AG04449 (cell line): ENCODE measurements at regions not wholly inside any gene's neighbourhood (a gene's known extent, or its start where the extent isn't known, plus 50 kb on each side); places are given as distances from the start of the nearest gene placed in this dataset.

Source experiments
- CTCF ChIA-PET: fragments of 350-600 bp; formaldehyde crosslinking; extraction: SDS; loops from one replicate; lab custom pipeline; 2021; ENCODE audit warnings: antibody characterized with exemption; lab: Yijun Ruan, JAX
- POLR2A ChIA-PET: fragments of 400-600, 350-600 bp; formaldehyde crosslinking; extraction: SDS; loops from one replicate; lab custom pipeline; 2020; ENCODE audit warnings: antibody characterized with exemption, inconsistent platforms; lab: Yijun Ruan, JAX
- DNase-seq: peaks from one replicate; pipeline ENCODE4 v3.0.0-alpha.2; 2010; ENCODE audit warnings: low read depth, low spot score
- H3K4me3 ChIP-seq: 2 replicates; pipeline ENCODE4 v1.5.1; 2011; ENCODE audit warnings: low read depth, mild to moderate bottlenecking, control low read depth, low read length
- TF ChIP-seq, protein P1 (sequence below): IDR thresholded peaks from one replicate; pipeline ENCODE4 v1.5.1; 2011; ENCODE audit warnings: mild to moderate bottlenecking, moderate library complexity, low read length, control low read depth, inconsistent platforms; ENCODE audit not compliant: insufficient read depth; ENCODE audit errors: missing control alignments

DNA sequence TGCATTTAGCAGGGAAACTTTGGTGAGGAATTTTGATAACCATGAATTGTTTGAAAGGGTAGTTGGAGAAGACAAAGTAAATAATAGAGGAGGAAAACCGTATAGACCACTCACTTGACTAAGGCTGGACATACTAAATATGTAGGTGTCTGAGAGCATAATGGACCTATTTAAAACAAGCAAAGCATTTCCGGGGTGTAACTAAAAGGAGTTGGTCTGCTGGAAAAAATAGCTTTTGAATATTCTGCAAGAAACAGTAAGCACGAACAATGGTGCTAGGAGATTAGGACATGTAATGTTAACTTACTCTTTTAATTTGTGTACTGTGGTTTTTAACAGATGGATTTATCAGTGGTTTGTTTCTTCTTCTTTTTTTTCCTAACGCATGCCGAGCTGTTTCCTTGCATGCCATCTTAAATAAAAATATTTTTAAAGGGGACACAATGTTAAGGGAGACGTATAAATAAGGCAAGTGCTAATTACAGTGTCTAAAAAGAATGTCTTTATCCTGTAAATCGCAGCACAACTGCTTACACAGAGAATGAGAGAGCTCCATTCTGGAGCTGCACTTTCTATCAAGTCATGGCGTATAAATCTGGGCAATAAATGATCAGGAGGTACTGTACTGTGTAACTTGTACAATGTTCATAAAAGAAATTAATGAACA, 492.1 kb downstream of the LMO4 start:
- no peak overlapping the region for H3K4me3 ChIP-seq
- no peak for DNase-seq
- CTCF ChIA-PET, result interaction anchor here (1.4 to 2.8 kb wide), 2 partner anchors 11 to 12 kb away, joined by 3 to 6 read pairs; no protein-coding TSS in a partner anchor
- POLR2A ChIA-PET, result no interaction called here
- TF ChIP-seq, protein P1, sequence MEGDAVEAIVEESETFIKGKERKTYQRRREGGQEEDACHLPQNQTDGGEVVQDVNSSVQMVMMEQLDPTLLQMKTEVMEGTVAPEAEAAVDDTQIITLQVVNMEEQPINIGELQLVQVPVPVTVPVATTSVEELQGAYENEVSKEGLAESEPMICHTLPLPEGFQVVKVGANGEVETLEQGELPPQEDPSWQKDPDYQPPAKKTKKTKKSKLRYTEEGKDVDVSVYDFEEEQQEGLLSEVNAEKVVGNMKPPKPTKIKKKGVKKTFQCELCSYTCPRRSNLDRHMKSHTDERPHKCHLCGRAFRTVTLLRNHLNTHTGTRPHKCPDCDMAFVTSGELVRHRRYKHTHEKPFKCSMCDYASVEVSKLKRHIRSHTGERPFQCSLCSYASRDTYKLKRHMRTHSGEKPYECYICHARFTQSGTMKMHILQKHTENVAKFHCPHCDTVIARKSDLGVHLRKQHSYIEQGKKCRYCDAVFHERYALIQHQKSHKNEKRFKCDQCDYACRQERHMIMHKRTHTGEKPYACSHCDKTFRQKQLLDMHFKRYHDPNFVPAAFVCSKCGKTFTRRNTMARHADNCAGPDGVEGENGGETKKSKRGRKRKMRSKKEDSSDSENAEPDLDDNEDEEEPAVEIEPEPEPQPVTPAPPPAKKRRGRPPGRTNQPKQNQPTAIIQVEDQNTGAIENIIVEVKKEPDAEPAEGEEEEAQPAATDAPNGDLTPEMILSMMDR, result no peak

DNA sequence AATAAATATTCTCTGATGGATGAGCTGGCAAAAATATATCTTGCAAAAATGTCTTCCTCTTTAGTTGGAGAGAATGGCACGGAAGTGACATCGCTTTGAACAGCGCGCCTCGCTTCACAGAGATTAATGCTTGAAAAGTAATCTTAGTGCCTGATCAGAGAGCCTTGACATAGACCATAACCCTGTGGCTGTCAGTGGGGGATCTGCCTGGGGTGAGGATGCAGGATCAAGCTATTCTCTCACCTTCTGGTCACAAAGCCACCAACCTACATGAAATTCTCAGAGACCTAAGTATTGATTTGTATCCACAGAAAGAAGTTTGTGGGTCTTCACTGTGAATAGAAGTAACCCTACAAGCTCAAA, 492.6 kb downstream of the LMO4 start:
- no peak overlapping the region for H3K4me3 ChIP-seq
- ChIA-PET POLR2A (no interaction called here), CTCF (interaction anchor here (1.4 kb wide), 1 partner anchor 12 kb away, joined by 3 read pairs; no protein-coding TSS in a partner anchor)
- no peak for DNase-seq
- TF ChIP-seq, protein P1, result no peak

DNA sequence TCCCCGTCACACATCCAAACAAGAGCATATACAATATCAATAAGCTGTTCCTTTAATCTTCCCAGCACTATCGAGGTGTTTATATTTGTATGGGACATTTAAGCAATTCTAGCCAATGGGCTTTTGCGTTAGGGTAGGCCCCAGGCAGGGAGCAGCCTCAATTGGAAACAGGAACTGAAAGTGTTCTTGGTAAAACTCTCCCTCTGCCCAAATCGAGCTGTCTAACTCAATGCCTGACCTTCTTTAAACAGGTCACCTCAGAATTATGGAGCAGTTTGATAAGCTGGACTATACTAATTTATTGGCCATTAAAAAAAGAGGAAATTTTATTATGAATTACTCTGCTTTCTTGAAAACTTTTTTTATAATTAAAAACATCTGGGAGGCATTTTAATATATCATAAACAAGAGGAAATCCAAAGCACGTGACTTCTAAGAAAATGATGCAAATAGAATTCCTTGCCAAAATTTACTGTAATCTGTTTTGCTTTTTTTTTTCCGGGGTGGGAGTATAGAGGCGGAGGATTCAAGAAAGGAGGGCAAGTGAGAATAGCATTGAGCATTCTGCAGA, 498.1 kb downstream of the LMO4 start:
- CTCF ChIA-PET, result no interaction called here
- no peak for DNase-seq
- TF ChIP-seq, protein P1, result no peak
- POLR2A ChIA-PET, result no interaction called here
- no peak overlapping the region for H3K4me3 ChIP-seq

DNA sequence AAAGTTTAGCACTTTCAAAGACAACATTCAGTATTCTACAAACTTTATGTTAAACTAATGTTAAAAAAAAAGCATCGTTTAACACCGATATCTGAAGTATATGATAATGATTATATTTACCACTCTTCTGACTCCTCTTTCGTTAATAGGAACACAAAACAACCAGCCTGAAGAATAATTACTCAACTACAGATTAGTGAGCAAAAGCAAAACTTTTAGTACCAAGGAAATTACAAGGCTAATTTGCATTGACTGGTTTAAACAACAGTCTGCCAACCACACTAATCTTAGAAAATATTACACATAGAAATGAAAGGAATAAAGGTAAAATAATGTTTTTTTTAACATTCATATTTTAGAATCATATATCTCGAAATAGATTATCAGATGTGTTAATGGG, 500.7 kb downstream of the LMO4 start:
- no peak for DNase-seq
- TF ChIP-seq, protein P1, result no peak
- POLR2A ChIA-PET, result no interaction called here
- no peak overlapping the region for H3K4me3 ChIP-seq
- CTCF ChIA-PET, result interaction anchor here (0.5 kb wide), 1 partner anchor 35 kb away, joined by 3 read pairs; no protein-coding TSS in a partner anchor

DNA sequence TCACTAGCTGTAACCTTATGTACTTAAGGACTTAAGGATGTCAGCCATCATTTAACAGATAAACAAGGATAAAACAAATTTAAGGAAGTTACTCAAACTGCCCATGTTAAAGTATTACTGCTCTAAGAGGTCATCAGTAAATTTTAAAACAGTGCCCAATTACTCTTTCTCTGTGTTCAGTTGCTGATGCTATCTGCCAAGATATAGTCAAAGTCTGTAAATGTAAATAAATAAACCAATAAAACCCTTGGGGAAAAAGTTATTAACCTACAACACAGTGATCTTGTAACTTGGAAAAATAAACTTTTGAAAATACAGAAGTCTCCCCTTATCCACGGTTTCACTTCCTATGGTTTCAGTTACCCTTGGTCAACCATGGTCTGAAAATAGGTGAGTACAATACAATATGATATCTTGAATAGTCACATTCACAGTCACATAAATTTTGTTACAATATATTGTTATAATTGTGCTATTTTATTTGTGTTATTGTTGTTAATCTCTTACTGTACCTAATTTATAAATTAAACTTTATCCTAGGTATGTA, 501.8 kb downstream of the LMO4 start:
- no peak overlapping the region for H3K4me3 ChIP-seq
- TF ChIP-seq, protein P1, result no peak
- CTCF ChIA-PET, result no interaction called here
- no peak for DNase-seq
- POLR2A ChIA-PET, result no interaction called here

DNA sequence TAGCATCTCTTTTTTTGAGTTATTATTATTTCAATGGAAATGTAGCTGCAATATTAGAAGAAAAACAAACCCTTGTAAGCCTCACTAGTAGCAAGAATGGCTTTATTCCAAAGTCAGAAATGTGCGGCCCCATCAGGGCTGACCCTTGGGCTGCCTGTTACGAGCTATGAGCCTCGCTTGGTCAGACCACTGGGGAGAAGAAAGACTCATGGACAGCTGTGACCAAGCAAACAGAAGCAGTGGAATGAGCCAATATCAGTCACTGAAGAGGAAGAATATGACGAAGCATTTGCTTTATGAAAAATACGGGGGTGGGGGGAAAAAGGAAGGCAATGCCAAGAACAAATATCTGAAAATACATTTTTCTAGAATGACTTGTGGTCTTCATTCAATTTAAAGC, 504.5 kb downstream of the LMO4 start:
- H3K4me3 ChIP-seq, result no peak overlapping the region
- CTCF ChIA-PET, result interaction anchor here (0.8 kb wide), 1 partner anchor 12 kb away, joined by 3 read pairs; no protein-coding TSS in a partner anchor
- DNase-seq, result no peak
- POLR2A ChIA-PET, result interaction anchor here (0.7 kb wide), 1 partner anchor 10 kb away, joined by 3 read pairs; no protein-coding TSS in a partner anchor
- TF ChIP-seq, protein P1, result no peak
